Activated CD8-positive, alpha-beta memory T cell treated with anti-CD3 and anti-CD28 coated beads for 48 hours (primary cell): ENCODE measurements at regions not wholly inside any gene's neighbourhood (a gene's known extent, or its start where the extent isn't known, plus 50 kb on each side); places are given as distances from the start of the nearest gene placed in this dataset.
"Not testable (repeated sequence)": the region's sequence is repeated elsewhere in the genome, so short reads cannot be mapped to it uniquely, and the experiment has no call there.

Experiments used
- DNase-seq, 3 experiments: peaks; one replicate each; pipeline ENCODE4 v3.0.0-alpha.2; 2020; ENCODE audit warnings: low read depth in 2 of 3, low spot score in 2 of 3

DNA sequence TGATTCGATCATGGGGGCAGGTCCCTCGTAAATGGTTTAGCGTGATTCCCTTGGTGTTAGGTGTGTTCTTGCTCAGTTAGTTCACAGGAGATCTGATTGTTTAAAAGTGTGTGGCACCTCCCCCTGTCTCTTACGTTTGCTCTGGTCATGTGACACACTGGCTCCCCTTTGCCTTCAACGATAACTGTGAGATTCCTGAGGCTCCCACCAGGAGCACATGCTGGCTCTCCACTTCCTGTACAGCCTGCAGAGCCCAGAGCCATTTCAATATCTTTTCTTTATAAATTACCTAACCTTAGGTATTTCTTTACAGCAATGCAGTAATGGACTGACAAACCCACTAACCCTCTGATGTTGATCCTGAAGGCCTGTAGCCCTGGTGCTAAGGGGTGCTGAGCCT lies 141.9 kb downstream of the FCRL5 start:
- DNase-seq: no peak

DNA sequence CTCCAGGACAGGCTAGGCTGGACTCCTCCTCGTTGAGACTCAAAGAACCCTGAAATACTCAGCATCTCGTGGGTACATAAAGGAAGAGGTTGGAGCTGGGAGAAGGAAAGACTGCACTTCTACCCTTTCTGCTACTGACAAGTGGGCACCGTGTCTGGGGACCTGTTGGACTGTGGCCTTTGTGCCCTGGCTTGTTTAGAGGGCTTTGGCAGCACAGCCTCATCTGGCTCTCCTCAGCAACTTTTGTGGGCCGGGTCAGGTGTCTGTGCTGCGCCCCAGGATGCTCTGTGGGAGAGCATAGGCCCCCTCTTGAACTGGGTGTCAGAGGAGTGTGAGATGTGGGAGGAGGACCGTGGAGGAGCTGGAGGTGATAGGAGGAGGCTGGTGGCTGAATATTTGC lies 142.4 kb downstream of the FCRL5 start:
- no peak for DNase-seq

DNA sequence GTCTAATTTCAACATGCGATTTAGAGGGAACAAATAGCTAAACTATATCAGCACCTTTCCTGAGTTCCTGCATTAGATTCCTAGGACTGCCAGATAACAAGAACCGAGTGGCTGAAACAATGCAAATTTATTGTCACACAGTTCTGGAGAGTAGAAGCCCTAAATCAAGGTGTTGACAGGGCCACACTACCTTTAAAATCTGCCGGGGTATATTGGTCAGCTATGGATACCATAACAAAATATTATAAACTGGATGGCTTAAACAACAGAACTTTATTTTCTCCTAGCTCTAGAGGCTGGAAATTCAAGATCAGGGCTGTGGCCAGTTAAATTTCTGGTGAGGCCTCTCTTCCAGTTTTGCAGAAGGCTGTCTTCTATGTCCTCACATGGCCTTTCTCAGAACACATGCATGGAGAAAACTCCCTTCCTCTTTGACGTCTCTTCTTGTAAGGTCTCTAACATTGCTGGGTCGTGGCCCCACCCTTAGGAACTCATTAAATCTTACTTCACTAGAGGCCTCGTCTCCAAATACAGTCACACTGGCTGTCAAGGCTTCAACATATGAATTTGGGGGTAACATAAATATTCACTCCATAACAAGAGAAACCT lies 144.3 kb downstream of the FCRL5 start:
- DNase-seq: no peak

DNA sequence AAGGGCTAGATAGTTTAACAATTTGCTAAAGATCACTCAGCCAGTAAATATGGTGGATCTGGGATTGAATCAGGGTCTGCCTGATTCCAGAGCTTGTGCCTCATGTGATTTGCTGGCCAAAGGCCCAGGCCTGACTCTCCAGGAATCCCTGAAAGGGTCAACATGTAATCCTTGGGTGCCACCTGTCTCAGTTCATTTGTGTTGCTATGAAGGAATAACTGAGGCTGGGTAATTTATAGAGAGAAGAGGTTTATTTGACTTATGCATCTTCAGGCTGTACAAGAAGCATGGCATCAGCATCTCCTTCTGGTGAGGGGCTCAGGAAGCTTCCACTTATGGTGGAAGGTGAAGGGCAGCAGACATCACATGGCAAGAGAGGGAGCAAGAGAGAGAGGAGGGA lies 144.9 kb downstream of the FCRL5 start:
- no peak for DNase-seq

DNA sequence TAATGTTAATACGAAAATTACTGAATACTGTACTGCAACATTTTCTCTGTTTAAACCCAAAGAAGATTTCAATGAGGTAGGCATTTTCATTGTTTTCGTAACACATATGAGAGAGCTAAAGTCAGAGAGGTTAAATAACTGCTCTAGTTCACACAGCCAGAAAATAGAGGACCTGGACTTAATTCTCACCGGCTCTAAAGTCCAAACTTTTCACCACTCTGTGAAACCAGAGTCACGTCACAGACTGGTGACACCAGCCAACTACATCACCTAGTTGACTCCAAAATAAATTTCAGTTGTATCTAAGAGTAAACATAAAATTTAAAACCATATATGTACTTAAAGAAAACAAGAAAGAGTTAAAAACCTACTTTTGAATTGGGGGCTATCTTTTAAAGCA lies 146.7 kb downstream of the FCRL5 start:
- no peak for DNase-seq

DNA sequence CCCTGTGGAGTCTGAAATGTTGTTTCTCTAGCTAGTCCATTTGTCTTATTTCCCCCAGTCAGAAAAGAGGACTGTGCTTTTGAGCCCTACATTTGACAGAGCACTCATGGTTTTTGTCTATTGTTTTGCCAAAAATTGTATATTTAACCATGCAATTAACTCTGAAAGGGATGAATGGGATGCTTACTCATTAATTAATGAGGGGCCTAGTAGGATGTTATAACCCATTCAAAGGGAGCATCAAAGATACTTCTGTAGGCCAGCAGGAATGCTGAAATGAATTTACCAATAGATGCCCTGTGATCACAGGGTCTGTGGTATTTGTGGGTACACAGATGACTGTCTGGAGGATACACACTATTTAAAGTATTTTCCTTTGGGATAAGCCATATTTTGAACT lies 147.7 kb downstream of the FCRL5 start:
- DNase-seq: no peak

DNA sequence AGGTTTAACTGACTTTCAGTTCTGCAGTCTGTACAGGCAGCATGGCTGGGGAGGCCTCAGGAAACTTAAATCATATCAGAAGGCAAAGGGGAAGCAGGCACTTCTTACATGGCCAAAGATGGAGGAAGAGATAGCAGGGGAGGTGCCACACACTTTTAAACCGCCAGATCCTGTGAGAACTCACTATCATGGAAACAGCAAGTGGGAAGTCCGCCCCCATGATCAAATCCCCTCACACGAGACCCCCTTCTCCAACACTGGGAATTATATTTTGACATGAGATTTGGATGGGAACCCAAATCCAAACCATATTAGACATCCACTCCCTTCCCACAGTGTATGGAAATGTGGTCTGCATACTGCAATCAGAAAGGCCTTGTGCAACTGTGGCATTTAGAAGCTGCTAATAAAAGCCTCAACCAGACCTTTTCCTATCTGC lies 148.2 kb downstream of the FCRL5 start:
- DNase-seq: no peak

DNA sequence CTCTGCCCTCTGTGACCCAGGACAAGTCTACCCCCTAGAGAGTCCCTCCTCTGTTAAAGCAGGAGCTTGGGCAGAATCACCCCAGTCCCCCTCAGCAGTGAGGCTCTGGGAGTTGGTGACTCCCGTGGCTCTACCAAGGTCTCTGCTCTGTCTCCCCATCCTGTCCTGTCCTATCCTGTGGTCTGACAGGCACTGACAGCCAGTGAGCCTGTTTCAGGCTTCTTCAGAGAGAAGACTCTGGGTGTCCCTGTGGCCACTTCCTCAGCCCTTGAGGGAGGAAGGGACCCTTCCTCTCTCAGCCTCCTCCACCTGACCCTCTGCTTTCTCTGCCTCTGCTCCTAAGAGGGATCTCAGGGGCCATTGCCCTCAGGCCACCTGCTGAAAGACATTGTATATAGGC lies 148.7 kb downstream of the FCRL5 start:
- DNase-seq: no peak

DNA sequence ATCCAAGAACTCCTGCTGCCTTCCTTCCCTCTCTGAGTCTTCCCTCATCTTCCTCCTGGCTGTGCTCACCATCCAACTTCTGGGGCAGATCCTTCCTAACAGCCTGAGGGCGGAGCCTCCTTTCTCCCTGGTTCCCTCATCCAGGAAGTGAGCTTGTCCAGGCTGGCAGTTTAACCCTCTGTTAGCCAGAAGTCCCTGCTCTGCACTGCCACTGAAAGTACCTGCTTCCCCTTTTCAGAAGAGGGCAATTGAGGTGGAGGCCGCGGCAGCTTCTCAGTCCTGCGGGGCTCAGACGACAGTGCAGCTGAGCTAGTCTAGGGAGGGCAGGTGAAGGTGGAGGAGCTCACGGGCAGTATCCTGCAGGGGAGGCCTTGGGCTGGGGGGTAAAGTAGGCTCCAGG lies 149.1 kb downstream of the FCRL5 start:
- DNase-seq: no peak

DNA sequence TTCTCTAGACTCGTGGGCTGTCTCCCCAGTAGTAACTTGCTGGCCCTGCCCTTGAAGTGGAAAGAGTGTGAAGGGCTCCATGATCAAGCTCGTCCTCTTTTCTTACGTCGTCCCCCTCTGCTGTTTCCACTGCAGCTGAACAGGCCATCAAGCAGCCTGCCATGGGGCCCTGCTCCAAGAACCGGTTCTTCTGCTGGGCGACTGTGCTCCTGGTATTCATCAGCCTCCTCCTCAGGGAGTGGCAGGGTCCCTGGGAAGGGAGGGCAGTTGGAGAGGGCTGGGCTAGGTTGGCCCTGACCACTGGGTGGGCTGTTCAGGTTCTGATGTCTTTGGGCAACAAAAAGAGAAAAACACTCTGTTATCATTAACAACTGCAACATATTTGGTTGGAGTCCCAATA lies 151.5 kb downstream of the FCRL5 start:
- DNase-seq: no peak

DNA sequence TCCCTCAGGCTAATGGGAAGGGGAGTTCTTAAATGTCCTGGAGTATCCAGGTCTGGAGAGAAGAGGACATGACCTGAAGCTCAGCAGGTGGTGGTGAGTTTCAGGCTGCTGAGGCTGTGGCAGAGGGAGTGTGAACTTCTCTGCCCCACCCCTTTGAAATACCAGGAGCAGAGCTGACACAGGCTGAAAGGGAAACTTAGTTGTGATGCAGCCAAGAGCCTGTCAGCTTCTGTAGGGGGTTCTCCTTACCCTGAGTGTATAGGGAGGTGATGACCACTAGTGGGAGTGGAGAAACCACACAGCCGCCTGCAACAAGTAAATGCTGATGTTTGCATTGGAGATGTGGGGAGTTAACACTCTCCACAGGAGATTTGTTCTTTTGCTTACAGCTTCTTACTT lies 152.3 kb downstream of the FCRL5 start:
- DNase-seq: no peak

DNA sequence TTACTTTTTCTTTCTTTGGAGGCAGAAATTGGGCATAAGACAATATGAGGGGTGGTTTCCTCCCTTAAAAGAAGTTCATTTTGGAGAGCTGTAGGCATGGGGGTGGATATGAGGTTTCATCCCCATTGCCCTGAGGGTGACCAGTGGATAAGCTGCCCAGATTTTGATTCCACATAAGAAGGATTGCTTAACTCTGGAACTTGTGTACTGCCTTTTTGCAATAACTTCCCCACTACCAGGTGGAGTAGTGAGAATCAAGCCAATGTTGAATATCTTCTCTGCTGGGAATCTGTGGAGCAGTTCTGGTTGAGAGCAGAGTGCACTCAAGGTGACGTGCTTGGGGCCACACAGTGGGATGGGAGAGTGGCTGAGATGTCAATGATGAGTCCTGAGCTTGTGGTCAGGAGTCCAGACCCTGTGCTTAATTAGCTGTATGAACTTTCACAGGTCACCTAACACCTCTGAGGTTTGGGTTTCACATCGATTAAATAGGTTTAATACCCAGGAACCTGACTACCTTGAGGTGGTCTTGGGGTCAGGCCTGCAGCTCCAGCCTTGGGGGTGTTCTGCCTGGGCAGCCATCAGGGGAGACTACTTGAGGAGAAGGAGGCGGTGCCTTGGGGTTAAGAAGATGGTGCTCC lies 152.9 kb downstream of the FCRL5 start:
- no peak for DNase-seq

DNA sequence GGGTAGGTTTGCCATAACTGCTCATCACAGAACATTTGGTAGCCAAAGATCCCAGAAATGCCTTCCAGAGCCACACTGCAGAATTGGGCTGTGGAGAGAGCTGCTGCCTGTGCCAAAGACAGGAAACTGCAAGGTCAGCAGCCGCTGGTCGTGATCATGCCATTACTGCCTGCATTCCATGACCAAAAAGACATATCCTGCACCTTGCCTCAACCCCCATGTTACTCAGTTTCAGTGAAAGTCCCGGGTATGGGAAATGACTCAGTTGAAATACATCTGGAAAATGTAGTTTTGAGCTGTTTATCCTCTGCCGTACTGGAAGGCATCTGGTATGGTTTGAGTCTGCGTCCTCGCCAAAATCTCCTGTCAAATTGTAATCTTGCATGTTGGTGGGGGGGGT lies 161.7 kb downstream of the FCRL5 start:
- no peak for DNase-seq

DNA sequence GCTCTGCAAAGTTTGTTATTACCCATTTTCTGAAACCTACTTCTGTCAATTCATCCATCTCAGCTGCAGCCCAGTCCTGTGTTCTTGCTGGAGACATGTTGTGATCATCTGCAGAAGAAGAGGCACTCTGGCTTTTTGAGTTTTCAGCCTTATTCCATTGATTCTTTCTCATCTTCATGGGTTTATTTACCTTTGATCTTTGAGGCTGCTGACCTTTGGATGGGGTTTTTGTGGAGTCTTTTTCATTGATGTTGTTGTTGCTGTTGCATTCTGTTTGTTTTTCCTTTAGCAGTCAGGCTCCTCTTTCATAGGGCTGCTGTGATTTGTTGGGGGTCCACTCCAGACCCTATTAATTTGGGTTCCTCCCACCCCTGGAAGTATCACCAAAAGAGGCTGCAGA lies 164.3 kb downstream of the FCRL5 start:
- DNase-seq: no peak

DNA sequence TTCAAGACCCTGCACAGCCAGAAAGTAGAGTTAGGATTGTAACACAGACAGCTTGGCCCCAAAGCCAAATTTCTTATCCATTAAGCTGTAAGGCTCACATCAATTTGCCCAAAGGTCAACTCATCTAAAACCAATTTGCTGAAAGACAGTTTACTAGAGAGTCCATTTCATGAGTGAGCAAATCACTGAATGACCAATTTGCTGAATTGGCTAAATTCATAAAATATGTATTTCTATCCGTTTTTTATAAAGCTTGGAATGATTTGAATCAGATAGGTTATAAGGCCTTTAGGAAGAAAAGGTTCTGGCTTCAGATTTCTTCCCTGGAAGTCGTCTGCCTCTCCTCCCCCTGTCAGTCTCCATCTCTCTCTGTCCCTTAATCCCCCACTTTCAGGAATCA lies 168.1 kb downstream of the FCRL5 start:
- DNase-seq: no peak

DNA sequence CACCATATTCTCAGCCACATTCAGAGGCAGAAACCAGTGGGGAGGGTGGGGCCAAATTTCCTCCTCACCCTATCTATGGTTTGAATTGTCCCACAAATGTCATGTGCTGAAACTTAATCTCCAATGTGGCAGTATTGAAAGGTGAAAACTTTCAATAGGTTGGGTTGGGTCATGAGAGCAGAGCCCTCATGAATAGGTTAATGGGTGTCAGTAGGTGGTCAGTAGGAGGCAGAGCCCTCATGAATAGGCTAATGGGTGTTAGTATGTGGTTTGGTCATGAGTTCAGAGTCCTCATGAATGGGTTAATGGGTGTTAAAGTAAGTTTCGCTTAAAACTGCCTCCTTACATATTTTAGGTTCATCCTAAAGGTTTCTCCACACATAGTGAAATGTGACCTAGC lies 170.0 kb downstream of the FCRL5 start:
- DNase-seq: no peak

DNA sequence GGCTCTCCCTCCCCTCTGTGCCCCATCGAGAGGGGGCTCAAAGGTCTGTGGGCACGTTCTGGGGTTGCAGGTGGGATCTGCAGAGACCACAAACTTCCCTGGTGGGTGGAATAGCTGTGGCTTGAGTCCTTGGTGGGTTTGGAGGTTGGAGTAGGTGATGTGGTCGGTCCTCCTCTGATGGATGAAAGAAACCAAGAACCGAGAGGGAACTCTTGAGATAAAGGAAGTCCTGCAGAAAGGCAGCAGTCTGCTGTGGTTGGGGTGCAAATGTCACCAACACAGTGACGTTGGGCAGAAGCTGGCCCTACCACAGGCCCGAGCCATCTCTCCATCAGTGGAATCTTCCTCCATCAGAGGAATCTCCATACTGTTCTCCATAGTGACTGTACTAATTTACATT lies 171.8 kb downstream of the FCRL5 start:
- DNase-seq: no peak

DNA sequence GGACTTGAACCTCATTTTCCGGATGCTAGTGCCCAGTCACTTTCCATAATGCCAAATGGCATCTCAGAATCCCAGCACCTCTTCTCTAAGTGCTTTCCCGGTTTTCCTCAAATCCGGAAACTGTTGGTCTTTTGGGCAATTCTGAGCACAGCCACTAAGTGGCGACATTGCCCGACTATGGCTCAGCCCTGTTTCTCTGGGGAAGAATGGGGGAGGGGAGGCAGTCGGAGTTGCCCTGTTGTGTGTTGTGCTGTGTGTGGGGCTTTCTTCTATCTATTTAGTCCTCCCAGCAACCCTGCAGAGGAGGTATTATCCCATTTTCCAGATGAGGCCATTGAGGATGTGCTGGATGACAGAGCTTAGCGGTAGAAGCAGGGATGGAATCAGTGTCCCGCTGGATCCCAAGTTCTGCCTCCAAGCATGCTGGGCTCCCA lies 175.0 kb downstream of the FCRL5 start:
- DNase-seq: not testable (repeated sequence)

DNA sequence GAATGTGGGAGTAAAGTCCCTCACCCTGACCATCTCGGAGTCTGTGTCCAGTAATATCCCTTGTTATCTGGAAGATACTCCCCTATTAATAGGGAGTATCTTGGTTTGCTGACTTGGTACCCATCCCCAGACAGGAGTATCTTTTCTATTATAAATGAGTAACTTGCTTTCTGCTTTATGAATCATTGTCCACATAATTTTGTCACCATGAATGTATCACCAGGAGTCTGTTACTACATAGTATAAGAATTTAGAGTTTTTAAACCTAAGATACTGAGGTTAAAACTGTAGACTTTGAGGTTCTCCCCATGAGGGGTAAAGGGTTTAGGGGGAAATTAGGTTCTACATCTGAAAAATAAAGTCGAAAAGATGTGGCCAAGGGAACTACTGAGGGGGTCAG lies 175.6 kb downstream of the FCRL5 start:
- no peak for DNase-seq

DNA sequence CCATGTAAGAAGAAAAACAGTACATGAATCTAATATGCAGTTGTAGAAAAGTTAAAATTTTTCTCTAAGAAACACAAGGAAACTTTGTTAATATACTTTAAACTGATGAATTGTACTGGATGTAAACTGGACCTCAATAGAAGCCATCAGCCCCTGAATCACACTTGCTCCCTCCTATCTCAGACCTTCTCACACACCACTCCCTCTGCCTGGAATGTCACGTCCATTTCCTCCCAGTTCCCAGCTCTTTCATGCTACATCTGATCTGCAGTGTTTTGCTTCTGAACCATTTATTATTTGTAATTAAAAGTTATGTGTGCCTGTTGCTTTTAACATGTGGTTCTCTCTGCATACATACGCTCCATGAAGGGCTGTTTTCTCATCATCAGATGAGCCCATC lies 180.0 kb downstream of the FCRL5 start:
- DNase-seq: not testable (repeated sequence)

DNA sequence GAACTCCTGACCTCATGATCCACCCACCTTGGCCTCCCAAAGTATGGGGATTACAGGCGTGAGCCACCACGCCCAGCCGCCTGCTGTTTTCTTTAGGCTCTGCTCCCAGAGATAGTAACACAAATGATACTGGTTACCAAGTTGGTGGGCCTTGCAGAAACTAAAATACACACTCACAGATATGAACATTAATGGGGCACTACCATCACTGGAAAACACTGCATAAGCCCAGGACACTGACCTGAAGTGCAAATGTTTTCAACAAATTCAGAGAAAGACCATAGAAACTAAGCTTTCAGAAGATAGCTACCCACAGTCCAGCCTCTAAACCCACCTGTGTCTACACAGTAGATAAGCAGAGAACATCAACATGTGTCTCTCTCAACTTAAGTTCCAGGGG lies 180.5 kb downstream of the FCRL5 start:
- no peak for DNase-seq

DNA sequence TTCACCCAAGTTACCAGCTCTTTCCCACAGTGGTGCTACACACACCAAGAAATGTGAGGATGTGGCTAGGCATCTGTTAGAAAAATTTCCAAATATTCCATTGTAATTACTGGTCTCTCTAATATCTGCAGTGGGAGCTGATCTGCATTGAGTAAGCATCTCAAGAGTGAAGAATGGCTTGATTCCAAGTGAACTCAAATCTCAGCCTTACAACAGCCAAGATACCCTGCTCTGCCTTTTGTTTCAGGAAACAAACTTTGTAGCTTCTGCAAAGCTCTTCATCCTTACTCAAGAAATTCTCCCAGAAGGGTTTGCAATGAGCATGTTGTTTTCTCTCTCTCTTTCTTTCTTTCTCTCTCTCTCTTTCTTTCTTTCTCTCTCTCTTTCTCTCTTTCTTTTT lies 181.1 kb downstream of the FCRL5 start:
- no peak for DNase-seq

DNA sequence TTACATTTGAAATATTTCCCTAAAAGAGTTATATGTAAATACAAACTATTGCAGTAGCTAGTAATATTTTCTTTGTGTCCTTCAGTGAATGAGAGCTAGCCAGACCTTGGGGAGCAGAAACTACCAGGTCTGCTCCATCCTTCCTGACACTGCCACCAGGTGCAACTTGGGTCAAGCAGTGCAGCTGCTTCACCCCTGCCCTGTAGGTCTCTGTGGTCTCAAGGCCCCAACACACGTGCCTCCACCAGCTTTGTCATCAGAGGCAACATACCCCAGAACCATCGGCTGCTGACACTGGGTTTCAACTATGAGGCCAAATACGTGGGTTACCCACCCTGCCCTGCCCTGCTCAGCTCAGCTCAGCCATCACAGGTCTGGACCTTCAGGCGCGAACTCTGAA lies 181.6 kb downstream of the FCRL5 start:
- DNase-seq: no peak
